Chondrocyte (in vitro differentiated cells): ENCODE measurements at regions not wholly inside any gene's neighbourhood (a gene's known extent, or its start where the extent isn't known, plus 50 kb on each side); places are given as distances from the start of the nearest gene placed in this dataset.

ENCODE experiments used
- DNase-seq: peaks from one replicate; pipeline ENCODE4 v3.0.0; 2021; ENCODE audit warnings: mixed read lengths, low spot score
- H3K27ac Mint-ChIP-seq: one replicate; pipeline ENCODE4 v1.8.0; 2021; ENCODE audit warnings: mild to moderate bottlenecking, moderate library complexity, mixed read lengths; ENCODE audit not compliant: unreplicated experiment
- H3K27me3 Mint-ChIP-seq: 2 replicates; pipeline ENCODE4 v1.8.0; 2021; ENCODE audit warnings: low read depth, mixed read lengths
- H3K36me3 Mint-ChIP-seq: 2 replicates; pipeline ENCODE4 v1.8.0; 2021; ENCODE audit warnings: low read depth, mixed read lengths
- H3K4me1 Mint-ChIP-seq: 2 replicates; pipeline ENCODE4 v1.8.0; 2021; ENCODE audit warnings: low read depth, mild to moderate bottlenecking, mixed read lengths
- H3K4me3 Mint-ChIP-seq: one replicate; pipeline ENCODE4 v1.8.0; 2021; ENCODE audit warnings: mild to moderate bottlenecking, moderate library complexity, mixed read lengths; ENCODE audit not compliant: unreplicated experiment
- H3K9me3 Mint-ChIP-seq: 2 replicates; pipeline ENCODE4 v1.8.0; 2021; ENCODE audit warnings: low read depth, mixed read lengths
- TF ChIP-seq, protein P1 (sequence below): fragments of 200-600 bp; sonication (generic); IDR thresholded peaks from 2 replicates; pipeline ENCODE4 v1.5.0; 2021; ENCODE audit warnings: antibody characterized with exemption, mild to moderate bottlenecking, moderate library complexity

DNA sequence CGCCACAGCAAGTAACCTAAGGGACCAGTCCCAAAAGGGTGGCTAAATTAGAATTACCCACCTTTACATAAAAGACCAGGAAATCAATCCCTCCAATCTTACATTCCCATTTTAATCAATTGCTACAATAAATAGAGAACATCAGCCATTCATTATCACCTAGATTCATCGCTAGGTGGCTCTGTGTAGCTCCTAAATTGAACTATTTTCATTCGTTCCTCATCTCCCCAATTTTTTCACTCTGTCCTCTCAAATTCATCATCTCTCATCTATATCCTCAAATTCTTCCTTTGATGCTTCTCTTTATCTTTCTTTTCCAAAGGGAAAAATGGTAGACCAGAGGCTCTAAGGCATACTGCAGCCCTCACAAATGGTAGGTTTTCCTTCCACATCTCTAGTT, 108.2 kb upstream of the TNC start:
- Mint-ChIP-seq H3K9me3 (peaks cover 3% of the 10 kb centered on the region), H3K27me3 (no peaks in the 10 kb centered on the region), H3K36me3 (peaks cover 2% of the 10 kb centered on the region), H3K4me3 (no peak overlapping the region), H3K4me1 (peaks cover 4% of the 10 kb centered on the region), H3K27ac (no peak overlapping the region)
- no peak for DNase-seq
- TF ChIP-seq, protein P1, sequence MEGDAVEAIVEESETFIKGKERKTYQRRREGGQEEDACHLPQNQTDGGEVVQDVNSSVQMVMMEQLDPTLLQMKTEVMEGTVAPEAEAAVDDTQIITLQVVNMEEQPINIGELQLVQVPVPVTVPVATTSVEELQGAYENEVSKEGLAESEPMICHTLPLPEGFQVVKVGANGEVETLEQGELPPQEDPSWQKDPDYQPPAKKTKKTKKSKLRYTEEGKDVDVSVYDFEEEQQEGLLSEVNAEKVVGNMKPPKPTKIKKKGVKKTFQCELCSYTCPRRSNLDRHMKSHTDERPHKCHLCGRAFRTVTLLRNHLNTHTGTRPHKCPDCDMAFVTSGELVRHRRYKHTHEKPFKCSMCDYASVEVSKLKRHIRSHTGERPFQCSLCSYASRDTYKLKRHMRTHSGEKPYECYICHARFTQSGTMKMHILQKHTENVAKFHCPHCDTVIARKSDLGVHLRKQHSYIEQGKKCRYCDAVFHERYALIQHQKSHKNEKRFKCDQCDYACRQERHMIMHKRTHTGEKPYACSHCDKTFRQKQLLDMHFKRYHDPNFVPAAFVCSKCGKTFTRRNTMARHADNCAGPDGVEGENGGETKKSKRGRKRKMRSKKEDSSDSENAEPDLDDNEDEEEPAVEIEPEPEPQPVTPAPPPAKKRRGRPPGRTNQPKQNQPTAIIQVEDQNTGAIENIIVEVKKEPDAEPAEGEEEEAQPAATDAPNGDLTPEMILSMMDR, result peak; percentile 74

DNA sequence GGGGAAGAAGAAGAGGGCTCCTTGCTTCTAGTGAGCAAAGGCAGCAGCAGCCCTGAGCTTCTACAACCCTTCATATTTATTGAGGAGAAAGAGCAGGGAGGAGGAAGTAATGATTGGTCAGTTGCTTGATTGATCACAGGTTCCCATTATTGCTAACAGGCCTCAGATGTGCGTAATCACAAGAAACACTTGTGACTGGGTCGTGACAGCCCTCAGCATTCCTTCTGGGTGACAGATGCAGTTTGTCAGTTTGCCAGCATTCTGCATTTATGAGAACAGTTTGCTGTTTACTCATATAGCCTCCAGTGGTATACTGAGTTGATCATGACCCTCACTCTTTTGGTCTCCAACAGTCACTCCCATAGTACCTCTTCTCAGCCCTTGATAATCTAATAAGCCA, 111.5 kb upstream of the TNC start:
- no peak for DNase-seq
- H3K36me3 Mint-ChIP-seq, result peaks cover 2% of the 10 kb centered on the region
- TF ChIP-seq, protein P1, result no peak
- peaks cover 3% of the 10 kb centered on the region for H3K9me3 Mint-ChIP-seq
- no peak overlapping the region for H3K4me3 Mint-ChIP-seq
- peaks cover 8% of the 10 kb centered on the region for H3K4me1 Mint-ChIP-seq
- H3K27ac Mint-ChIP-seq, result no peak overlapping the region
- H3K27me3 Mint-ChIP-seq, result no peaks in the 10 kb centered on the region

DNA sequence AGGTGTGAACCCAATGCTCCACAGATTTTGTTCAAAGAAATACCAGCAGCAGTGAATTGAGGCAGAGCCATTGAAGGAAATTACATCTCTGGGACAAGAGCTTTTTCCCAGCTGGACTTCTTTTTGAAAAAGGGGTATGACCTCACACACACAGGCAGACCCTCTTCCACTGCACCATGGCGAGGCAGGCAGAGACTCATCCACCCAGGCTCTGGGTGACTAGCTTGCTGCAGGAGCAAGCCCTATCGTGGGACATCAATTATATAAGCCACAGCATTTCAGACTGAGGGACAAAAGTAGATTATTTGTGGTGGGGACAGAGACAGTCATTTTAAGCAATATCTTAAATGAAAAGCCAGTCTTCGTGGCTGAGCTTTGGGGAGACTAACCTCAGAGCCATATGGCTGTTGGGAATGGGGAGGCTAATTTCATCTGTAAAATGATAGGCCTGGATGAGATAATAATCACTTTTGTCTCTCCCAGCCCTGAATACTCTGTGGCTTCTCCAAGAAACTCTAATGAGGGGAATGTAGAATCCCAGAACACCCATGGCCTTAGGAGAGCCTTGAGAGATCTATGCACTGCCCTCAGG, 113.1 kb upstream of the TNC start:
- no peak overlapping the region for H3K4me3 Mint-ChIP-seq
- H3K27me3 Mint-ChIP-seq, result no peaks in the 10 kb centered on the region
- H3K4me1 Mint-ChIP-seq, result peaks cover 11% of the 10 kb centered on the region
- DNase-seq, result no peak
- peaks cover 3% of the 10 kb centered on the region for H3K9me3 Mint-ChIP-seq
- H3K36me3 Mint-ChIP-seq, result peaks cover 2% of the 10 kb centered on the region
- no peak overlapping the region for H3K27ac Mint-ChIP-seq
- TF ChIP-seq, protein P1, result no peak

DNA sequence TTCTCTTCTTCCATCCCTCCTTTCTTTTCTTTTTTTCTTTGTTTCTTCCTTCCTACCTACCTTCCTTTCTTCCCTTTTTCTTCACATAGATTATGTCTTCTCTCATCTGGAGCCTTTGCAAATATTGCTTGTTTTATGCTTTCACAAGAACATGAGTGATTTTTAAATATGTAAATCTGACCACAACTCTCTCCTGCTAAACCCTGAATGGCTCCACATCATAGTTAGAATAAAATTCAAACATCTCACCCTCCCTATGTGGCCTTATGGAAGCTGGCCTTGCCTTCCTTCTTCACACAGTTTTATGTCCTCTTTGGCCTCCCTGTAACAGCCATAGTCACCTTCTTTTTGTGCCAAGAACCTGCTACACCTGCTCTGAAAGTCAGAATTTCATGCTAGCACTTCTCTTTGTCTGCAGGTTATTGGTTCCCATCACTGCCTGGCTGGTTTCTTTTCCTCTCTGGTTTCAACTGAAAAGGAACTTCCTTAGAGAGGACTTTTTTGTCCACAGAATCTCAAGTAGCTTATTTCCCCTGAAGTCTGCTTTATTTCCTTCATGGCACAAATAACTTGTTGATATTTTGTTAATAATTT, 114.3 kb upstream of the TNC start:
- Mint-ChIP-seq H3K36me3 (peaks cover 2% of the 10 kb centered on the region), H3K27me3 (no peaks in the 10 kb centered on the region), H3K9me3 (peaks cover 3% of the 10 kb centered on the region), H3K4me1 (peaks cover 11% of the 10 kb centered on the region), H3K4me3 (no peak overlapping the region), H3K27ac (no peak overlapping the region)
- TF ChIP-seq, protein P1, result no peak
- no peak for DNase-seq

DNA sequence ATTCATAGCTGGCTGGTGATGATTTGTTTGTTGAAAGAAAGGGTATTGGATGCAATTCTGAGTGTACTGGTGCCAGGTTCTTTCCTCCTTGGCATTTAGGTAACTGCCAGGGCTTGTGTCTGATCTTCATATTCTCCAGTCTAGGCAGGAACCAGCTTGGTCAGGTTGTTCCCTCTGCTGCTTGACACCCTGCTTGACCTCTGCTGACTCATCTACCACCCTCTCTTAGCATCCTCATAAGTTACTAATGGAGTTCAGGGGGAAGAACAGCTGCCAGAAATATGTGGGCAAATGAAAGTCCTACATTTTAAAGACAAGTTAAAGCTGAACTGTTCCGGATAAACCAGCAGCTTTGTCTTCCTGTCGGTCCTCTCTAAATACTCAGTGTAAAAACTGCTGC, 116.1 kb upstream of the TNC start:
- Mint-ChIP-seq H3K36me3 (peaks cover 2% of the 10 kb centered on the region), H3K27me3 (no peaks in the 10 kb centered on the region), H3K4me1 (peaks cover 11% of the 10 kb centered on the region), H3K9me3 (peaks cover 3% of the 10 kb centered on the region), H3K27ac (peak overlapping the region; percentile 64), H3K4me3 (no peak overlapping the region)
- no peak for DNase-seq
- TF ChIP-seq, protein P1, result no peak
